WERI-Rb-1 (cell line): ENCODE measurements at regions not wholly inside any gene's neighbourhood (a gene's known extent, or its start where the extent isn't known, plus 50 kb on each side); places are given as distances from the start of the nearest gene placed in this dataset.
"Not testable (repeated sequence)": the region's sequence is repeated elsewhere in the genome, so short reads cannot be mapped to it uniquely, and the experiment has no call there.

Experiments used
- DNase-seq: peaks from one replicate; pipeline ENCODE4 v3.0.0-alpha.2; 2020
- H3K27ac ChIP-seq: fragments of 250-450 bp; sonication (Bioruptor Pico); 2 replicates; pipeline ENCODE4 v1.5.1; 2020; ENCODE audit warnings: mild to moderate bottlenecking, moderate library complexity
- H3K27me3 ChIP-seq: fragments of 250-450 bp; sonication (Bioruptor Pico); 2 replicates; pipeline ENCODE4 v1.5.1; 2021; ENCODE audit warnings: mild to moderate bottlenecking, low read depth, moderate library complexity; ENCODE audit not compliant: insufficient read depth, severe bottlenecking
- H3K36me3 ChIP-seq: fragments of 250-450 bp; sonication (Bioruptor Pico); 2 replicates; pipeline ENCODE4 v1.5.1; 2020; ENCODE audit warnings: mild to moderate bottlenecking, moderate library complexity
- H3K4me3 ChIP-seq: 2 replicates; pipeline ENCODE4 v1.5.1; 2011; ENCODE audit warnings: low read depth, mild to moderate bottlenecking, control low read depth, low read length
- H3K9me3 ChIP-seq: fragments of 250-450 bp; sonication (Bioruptor Pico); 2 replicates; pipeline ENCODE4 v1.5.1; 2021; ENCODE audit warnings: mild to moderate bottlenecking, moderate library complexity; ENCODE audit not compliant: severe bottlenecking
- CTCF ChIP-seq: IDR thresholded peaks from 2 replicates; pipeline ENCODE4 v1.5.1; 2011; ENCODE audit warnings: low read depth, mild to moderate bottlenecking, control low read depth, inconsistent platforms, low read length

DNA sequence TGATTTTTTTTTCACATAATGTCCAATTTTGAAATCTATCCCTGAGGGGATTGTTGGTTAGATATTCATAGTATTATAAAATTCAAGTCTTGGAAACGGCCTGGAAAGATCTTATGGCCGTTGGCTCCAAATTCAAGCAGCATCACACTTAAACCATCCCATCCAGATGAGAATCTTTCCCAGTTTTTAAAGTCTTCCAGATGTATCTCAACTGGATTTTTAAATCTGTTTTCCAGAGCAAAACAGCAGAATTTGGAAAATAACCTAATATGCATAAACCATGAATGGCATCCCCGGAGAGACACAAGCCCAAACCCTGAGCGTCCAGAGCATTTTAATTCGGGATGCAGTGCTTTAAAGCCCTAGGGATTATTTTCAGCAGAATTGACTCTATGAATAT is 208.2 kb upstream of the PRKCQ start:
- Histone ChIP-seq H3K27ac (no peak overlapping the region), H3K27me3 (no peaks in the 10 kb centered on the region), H3K36me3 (no peaks in the 10 kb centered on the region), H3K9me3 (no peaks in the 10 kb centered on the region), H3K4me3 (no peak overlapping the region)
- TF ChIP-seq CTCF = no peak
- no peak for DNase-seq

DNA sequence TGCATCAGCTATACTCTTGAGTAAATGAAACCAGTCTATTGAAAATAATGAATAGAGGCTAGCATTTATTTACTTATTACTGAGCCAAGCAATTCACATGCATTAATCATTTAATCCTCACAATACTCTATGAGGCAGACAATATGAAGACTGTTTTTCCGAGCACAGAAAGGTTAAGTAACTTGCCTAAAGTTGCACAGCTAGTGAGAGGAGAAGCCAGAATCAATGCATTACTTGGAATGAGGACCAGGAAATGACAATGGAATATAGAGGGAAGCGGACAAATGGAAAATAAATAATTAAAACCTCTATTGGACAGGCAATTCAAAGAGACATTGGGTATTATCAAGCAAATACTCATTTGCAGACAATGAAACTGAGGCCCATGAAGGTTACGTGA is 207.6 kb upstream of the PRKCQ start:
- no peak for TF ChIP-seq CTCF
- Histone ChIP-seq H3K9me3 (no peaks in the 10 kb centered on the region), H3K4me3 (no peak overlapping the region), H3K36me3 (no peaks in the 10 kb centered on the region), H3K27ac (no peak overlapping the region), H3K27me3 (no peaks in the 10 kb centered on the region)
- DNase-seq = no peak

- Histone ChIP-seq H3K9me3 (no peaks in the 10 kb centered on the region), H3K27ac (no peak overlapping the region), H3K4me3 (no peak overlapping the region), H3K27me3 (no peaks in the 10 kb centered on the region), H3K36me3 (no peaks in the 10 kb centered on the region)
- no peak for DNase-seq
- no peak for TF ChIP-seq CTCF
These were observed 207.0 kb upstream of the PRKCQ start for GRCh38 chr10:6787091-6787490.

DNA sequence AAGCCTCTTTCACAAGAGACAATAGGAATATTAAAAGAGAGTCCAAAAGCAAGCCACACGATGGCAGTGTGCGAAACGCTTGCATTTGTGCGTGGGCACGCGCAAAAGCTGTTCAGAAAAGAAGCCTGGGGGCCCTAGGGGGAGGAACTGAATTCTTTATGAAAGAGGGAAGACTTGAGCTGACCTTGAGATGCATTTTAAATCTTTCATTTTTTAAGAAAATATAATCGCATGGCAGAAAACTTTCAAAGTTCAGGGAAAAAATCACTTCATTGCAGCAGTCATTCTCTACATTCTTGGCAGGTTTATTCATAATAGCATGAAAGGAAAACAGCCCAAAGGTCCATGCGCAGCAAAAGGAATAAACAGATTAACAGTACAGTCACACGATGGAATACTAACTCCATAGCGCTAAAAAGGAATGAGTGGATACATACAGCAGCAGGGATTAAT is 206.5 kb upstream of the PRKCQ start:
- Histone ChIP-seq H3K36me3 (no peaks in the 10 kb centered on the region), H3K9me3 (no peaks in the 10 kb centered on the region), H3K27me3 (no peaks in the 10 kb centered on the region), H3K4me3 (no peak overlapping the region), H3K27ac (no peak overlapping the region)
- no peak for DNase-seq
- no peak for TF ChIP-seq CTCF

GRCh38 chr10:6784429-6784828 is 204.4 kb upstream of the PRKCQ start:
- H3K27me3 ChIP-seq, H3K4me3 ChIP-seq, H3K36me3 ChIP-seq, H3K9me3 ChIP-seq, H3K27ac ChIP-seq, DNase-seq: not testable (repeated sequence)

DNA sequence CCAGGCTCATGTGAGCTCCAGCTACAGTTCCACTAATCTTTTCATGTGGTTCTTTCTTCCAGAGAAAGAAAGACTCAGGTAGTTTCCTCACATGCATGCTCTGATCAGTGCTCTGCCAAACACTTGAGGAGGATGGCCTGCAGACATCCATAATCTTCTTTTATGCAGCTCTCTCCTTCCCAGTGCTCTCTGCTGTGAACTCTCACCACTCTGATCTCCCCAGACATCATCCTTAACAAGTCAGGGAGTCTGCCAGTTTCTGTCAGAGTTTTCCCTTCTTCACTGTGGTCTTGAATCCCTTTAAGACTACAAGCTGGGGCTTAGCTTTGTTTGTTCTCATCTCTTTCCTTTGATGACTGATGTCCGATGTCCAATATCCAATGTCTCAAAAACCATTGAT is 203.4 kb upstream of the PRKCQ start:
- Histone ChIP-seq H3K27me3 (no peaks in the 10 kb centered on the region), H3K27ac (no peak overlapping the region), H3K4me3 (no peak overlapping the region), H3K9me3 (no peaks in the 10 kb centered on the region), H3K36me3 (no peaks in the 10 kb centered on the region)
- TF ChIP-seq CTCF = no peak
- DNase-seq = no peak
